ENCODE measurements at regions not wholly inside any gene's neighbourhood (a gene's known extent, or its start where the extent isn't known, plus 50 kb on each side); places are given as distances from the start of the nearest gene placed in this dataset.
"Not testable (repeated sequence)": the region's sequence is repeated elsewhere in the genome, so short reads cannot be mapped to it uniquely, and the experiment has no call there.

DNA sequence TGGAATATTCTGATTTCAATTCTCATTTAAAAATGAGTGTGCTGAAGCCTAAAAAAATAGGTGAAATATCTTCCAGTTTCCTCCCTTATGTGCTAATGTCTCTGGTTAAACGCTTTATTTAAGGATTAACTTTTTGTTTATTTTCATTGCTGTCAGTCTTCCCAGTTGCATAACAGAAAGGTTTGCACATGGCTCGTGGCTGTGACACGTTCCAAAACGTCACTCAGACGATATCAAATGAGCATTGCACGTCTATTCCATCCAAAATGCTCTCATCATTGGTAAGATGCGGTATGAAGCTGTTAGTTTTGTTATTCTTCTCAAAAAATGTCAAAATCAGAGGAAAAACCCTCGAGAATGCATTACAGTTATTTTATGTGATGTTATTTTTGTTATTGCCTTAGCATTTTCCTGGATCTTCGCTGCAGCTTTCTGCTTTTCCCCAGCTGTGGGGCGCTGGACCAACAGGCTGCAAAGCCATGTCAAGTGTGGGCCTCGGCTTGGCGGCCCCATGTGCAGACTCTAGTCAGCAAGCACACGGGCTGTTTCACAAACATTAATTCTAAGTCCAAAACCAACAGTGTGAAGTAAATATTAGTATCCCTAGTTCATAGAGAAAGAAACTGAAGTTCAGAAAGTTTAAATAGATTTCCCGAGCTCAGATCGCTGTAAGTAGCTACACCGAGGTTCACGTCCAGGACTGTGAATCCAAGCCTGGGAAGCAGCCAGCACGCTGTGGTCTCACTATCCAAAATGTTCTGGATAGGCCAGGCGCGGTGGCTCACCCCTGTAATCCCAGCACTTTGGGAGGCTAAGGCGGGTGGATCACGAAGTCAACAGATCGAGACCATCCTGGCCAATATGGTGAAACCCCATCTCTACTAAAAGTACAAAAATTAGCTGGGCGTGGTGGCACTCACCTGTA, 793.4 kb upstream of the FRG1 start:
- intact Hi-C loops (cut with micrococcal nuclease): no loop called here

GRCh38 chr4:189155083-189155482, 785.6 kb upstream of the FRG1 start:
- intact Hi-C loops (cut with micrococcal nuclease): not testable (repeated sequence)

DNA sequence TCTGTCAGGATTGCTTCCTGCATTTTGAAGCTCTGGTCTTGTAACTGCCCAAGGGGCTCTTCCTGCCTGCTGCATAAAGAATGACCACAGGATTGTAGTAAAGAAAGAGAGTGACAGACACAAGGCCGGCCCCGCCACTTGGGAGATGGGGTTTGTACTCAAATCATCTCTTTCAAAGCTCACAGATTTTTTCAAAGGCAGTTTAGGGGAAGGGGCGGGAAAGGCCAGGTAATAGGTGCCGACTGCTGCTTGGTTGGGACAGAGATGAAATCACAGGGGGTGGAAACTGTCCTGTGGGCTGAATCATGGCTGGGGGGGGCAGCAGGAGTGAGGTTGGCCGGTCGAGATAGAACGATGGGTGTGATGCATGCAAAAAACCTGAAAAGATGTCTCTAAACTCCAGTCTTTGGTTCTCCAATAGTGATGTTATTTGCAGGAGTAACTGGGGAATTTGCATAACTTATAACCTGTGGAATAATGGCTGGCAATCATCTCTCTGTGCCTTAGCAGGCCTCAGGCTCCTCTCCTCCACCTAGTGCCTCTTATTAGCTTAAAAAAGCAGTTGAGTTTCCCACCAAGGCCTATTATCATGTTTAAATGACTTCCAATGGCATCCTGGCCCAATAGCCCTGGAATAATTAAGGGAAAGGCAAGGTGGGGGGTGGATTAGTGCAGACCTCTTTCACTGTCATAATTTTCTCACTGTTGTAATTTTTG, 778.4 kb upstream of the FRG1 start:
- intact Hi-C loops (cut with micrococcal nuclease): no loop called here

GRCh38 chr4:189162888-189163287, 777.8 kb upstream of the FRG1 start:
- intact Hi-C loops (cut with micrococcal nuclease): no loop called here

DNA sequence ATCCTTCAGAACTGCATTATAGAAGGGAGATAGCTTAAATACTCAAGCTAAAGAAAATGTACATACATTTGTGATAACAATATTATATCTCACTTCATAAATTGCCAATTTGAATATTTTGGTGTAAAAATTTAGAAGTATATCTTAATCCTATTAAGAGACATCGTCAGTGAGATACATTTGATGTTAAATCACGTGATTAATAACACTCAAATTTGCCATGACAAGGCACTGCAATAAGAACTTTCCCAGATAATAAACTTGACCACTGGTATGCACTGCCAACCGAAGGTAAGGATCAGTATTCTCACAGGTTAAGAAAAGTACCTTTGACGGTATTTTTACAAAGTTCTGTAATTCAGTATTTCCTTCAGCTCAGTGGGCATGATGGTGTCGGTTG, 764.7 kb upstream of the FRG1 start:
- intact Hi-C loops (cut with micrococcal nuclease): no loop called here

- intact Hi-C loops (cut with micrococcal nuclease): no loop called here
These were observed 763.5 kb upstream of the FRG1 start for GRCh38 chr4:189177130-189177529.

DNA sequence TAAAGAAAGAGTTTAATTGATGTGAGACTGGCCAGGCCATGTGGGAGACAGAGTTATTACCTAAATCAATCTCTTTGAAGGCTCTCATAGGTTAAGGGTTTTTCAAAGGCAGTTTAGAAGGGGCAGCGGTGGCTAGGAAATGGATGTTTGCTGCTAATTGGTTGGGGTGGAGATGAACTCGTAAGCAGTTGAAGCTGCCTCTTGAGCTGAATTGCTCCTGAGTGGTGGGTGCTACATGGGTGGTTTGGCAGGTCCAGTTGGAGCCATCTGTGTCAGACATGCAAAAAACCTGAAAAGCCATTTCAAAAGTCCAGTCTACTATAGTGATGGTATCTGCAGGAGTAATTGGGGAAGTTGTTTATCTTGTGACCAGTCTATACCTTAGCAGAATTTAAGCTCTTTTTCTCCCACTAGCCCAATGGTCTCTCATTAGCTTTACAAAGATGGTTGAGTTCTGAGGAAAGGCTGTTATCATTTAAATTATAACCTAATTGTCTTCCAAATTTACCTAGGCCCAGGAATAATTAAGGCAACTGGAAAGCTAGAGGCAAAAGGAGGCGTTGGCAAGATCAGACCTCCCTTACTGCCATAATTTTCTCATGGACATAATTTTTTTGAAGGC, 762.4 kb upstream of the FRG1 start:
- intact Hi-C loops (cut with micrococcal nuclease): no loop called here

- intact Hi-C loops (cut with micrococcal nuclease): no loop called here
These were observed 754.8 kb upstream of the FRG1 start for GRCh38 chr4:189185810-189186432.

GRCh38 chr4:189187531-189188052, 753.1 kb upstream of the FRG1 start:
- intact Hi-C loops (cut with micrococcal nuclease): no loop called here

DNA sequence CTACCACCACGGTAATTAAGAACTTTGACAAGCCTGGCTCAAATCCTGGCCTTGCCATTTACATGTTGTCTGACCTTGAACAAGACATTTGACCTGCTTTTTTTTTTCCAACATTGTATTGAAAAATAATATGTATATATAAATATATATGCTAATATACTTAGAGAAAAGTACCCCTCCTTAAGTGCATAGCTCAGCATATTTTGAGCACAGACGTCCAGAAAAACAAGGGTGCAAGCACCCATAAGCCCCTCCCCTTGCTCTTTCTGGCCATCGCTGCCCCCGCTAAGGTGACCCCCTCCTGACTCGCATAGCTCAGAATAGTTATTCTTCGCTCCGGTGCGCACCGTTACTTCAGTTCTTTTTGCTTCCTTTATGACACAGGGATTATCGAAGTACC, 742.0 kb upstream of the FRG1 start:
- intact Hi-C loops (cut with micrococcal nuclease): no loop called here

GRCh38 chr4:189200353-189200752, 740.3 kb upstream of the FRG1 start:
- intact Hi-C loops (cut with micrococcal nuclease): no loop called here

DNA sequence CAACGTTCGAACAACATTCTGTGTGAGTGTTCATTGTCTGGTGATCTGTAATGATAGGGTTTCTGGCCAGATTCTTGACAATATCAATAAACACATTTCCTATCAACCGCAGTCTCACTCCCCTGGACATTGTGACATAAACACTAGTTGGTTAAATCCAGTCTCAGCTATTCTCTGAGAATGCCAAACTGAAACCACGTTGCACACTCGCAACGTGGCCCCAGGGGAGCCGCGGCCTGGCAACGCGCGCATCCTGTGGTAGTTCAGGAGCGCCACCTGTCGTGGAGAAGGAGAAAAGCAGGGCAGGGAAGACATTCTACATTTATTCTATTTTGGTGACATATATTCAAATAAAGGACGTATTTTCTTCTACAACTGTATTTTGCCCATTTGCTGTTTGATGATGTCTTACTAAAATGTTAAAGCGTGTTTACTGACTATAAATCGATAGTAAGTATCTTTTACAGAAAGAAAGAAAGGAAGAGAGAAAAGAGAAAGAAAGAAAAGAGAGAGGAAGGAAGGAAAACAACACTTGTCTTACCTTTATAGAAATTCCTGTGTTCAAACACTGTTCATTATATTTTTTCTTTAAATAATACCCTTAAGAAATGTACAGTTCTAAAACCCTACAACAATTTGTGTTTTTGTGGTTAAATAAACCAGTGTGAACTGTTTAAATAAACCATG, 738.3 kb upstream of the FRG1 start:
- intact Hi-C loops (cut with micrococcal nuclease): loop anchor here (1.0 kb wide), 1 partner anchor 1596 kb away; no protein-coding TSS in a partner anchor

GRCh38 chr4:189202869-189203271, 737.8 kb upstream of the FRG1 start:
- intact Hi-C loops (cut with micrococcal nuclease): loop anchor here (1.0 kb wide), 1 partner anchor 1597 kb away; no protein-coding TSS in a partner anchor

DNA sequence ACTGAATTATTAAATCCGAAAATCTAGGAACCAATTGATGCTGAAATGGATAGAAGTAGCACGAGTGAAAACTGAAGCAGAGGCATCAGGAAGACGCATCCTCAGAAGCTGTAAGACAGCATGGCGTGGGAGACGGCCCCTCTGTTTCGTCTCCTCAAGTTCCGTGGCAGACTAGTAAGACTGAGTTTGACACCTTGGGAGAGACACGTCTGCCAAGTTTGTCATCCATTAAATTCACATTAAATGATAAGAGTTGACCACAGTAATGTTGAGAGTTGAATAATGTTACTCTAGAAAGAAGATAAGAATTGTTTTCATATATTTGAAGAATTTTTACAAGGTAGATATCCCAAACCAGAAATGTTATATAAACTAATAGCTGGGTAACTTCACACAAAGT, 736.1 kb upstream of the FRG1 start:
- intact Hi-C loops (cut with micrococcal nuclease): no loop called here

DNA sequence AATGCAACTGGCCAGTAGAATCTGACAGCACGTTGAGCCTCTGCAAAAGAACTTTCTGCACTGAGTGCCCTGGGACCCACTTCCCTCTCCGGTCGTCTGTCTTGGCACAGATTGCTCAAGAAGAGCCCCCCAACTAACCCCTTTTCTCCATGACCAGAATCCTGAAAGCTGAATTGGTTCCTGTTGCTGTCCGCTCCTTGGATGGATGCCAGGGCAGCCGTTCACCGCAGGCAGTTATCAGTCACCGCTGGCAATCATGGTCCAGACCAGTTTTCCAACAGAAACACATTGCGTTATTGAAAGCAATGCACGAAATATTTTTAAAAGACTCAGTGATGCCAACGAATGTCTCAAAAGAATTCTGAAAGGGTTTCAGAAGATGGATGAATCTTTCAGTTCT, 733.7 kb upstream of the FRG1 start:
- intact Hi-C loops (cut with micrococcal nuclease): no loop called here

- intact Hi-C loops (cut with micrococcal nuclease): no loop called here
These were observed 732.8 kb upstream of the FRG1 start for GRCh38 chr4:189207872-189208271.

- intact Hi-C loops (cut with micrococcal nuclease): no loop called here
These were observed 725.1 kb upstream of the FRG1 start for GRCh38 chr4:189215574-189215973.

- intact Hi-C loops (cut with micrococcal nuclease): no loop called here
These were observed 719.0 kb upstream of the FRG1 start for GRCh38 chr4:189221691-189222090.

DNA sequence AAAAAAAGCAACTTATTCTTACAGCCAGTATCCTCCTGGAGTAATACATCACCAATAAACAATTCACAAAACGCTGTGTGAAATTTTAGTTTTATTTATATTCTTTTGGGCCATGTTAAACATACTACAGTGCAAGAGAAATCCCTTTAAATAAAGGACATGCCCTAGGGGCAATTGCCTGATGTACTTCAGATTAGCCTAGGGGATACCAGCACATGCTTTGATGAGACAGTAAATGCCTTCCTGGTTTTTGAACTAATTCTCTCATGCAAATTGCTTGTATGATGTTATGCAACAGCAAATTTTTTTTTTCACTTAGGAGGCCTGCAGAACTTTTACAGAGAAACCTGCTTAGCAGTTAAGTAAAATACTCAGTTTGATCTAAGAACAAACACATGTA, 711.9 kb upstream of the FRG1 start:
- intact Hi-C loops (cut with micrococcal nuclease): no loop called here

GRCh38 chr4:189232274-189232673, 708.4 kb upstream of the FRG1 start:
- intact Hi-C loops (cut with micrococcal nuclease): no loop called here

- intact Hi-C loops (cut with micrococcal nuclease): not testable (repeated sequence)
These were observed 706.9 kb upstream of the FRG1 start for GRCh38 chr4:189233754-189234153.
